ENCODE measurements at regions not wholly inside any gene's neighbourhood (a gene's known extent, or its start where the extent isn't known, plus 50 kb on each side); places are given as distances from the start of the nearest gene placed in this dataset.

DNA sequence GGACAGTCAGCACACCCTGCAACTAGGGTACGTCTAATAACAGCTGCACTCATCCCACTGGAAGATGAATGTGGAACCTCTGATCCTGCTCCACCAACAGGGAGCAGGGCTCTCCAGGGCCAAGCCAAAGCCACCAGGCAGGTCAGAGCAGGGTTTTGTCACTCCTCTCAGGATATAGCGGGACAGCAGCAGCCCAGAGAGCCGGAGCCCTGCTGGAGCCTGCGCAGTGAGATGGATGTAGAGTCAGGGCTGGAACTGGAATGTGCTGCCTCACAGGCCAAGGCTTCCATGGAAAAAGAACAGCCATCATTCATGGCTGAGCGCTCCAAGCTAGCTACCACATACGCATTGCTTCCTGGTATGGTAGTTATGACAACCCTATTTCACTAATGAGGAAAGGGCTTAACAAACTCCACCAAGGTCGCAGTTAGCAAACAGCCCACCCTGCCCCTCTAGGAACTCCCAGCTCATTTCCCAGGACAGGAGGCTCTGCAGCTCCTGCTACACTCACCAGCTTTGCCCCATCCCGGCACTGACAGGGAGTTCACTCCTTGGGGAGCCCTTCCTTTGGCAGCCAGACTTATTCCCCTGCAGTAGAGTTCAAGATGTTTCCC, 85.2 kb downstream of the HS1BP3 start:
- no peaks in the 10 kb centered on the region for H3K36me3 ChIP-seq (ENCODE audit: insufficient read depth, low read length)
- H3K4me1 ChIP-seq (ENCODE audit: insufficient read depth, low read length) = peaks cover 43% of the 10 kb centered on the region
- no peaks in the 10 kb centered on the region for H3K9me3 ChIP-seq (ENCODE audit: control insufficient read depth, insufficient read depth, low read length)
- H3K9ac ChIP-seq (ENCODE audit: low read depth, low read length) = no peak overlapping the region

GRCh38 chr2:20566331-20566730, 84.6 kb downstream of the HS1BP3 start:
- no peaks in the 10 kb centered on the region for H3K36me3 ChIP-seq (ENCODE audit: insufficient read depth, low read length)

GRCh38 chr2:20567159-20567925, 83.6 kb downstream of the HS1BP3 start:
- Histone ChIP-seq H3K4me1 (ENCODE audit: insufficient read depth, low read length) (peaks cover 30% of the 10 kb centered on the region), H3K9ac (ENCODE audit: low read depth, low read length) (no peak overlapping the region)

More at GRCh38 chr2:20566331-20566730, 84.6 kb downstream of the HS1BP3 start:
- Histone ChIP-seq H3K9me3 (ENCODE audit: control insufficient read depth, insufficient read depth, low read length) (no peaks in the 10 kb centered on the region), H3K9ac (ENCODE audit: low read depth, low read length) (no peak overlapping the region), H3K4me1 (ENCODE audit: insufficient read depth, low read length) (peaks cover 37% of the 10 kb centered on the region)

More at GRCh38 chr2:20567159-20567925, 83.6 kb downstream of the HS1BP3 start:
- Histone ChIP-seq H3K9me3 (ENCODE audit: control insufficient read depth, insufficient read depth, low read length) (no peaks in the 10 kb centered on the region), H3K36me3 (ENCODE audit: insufficient read depth, low read length) (no peaks in the 10 kb centered on the region)
